GM12874 (cell line): ENCODE measurements at regions not wholly inside any gene's neighbourhood (a gene's known extent, or its start where the extent isn't known, plus 50 kb on each side); places are given as distances from the start of the nearest gene placed in this dataset.

Experiments used
- CTCF ChIP-seq: IDR thresholded peaks from 2 replicates; pipeline ENCODE4 v1.5.1; 2011; ENCODE audit warnings: low read depth, mild to moderate bottlenecking, control low read depth, low read length, moderate library complexity; ENCODE audit not compliant: insufficient read depth

GRCh38 chr15:31556494-31557150 lies 230.0 kb downstream of the KLF13 start:
- TF ChIP-seq CTCF: no peak

GRCh38 chr15:31557899-31558298 lies 231.3 kb downstream of the KLF13 start:
- no peak for TF ChIP-seq CTCF

- TF ChIP-seq CTCF: no peak
Observed at GRCh38 chr15:31558840-31559239, 232.2 kb downstream of the KLF13 start.

GRCh38 chr15:31559786-31560185 lies 233.2 kb downstream of the KLF13 start:
- no peak for TF ChIP-seq CTCF

GRCh38 chr15:31560643-31561042 lies 234.0 kb downstream of the KLF13 start:
- TF ChIP-seq CTCF: no peak

- TF ChIP-seq CTCF: no peak
Observed at GRCh38 chr15:31561156-31561555, 234.5 kb downstream of the KLF13 start.

GRCh38 chr15:31563001-31563400 lies 236.4 kb downstream of the KLF13 start:
- TF ChIP-seq CTCF: no peak

GRCh38 chr15:31563421-31563820 lies 236.8 kb downstream of the KLF13 start:
- no peak for TF ChIP-seq CTCF
